Trophoblast cell (in vitro differentiated cells and primary cell): ENCODE measurements at regions not wholly inside any gene's neighbourhood (a gene's known extent, or its start where the extent isn't known, plus 50 kb on each side); places are given as distances from the start of the nearest gene placed in this dataset.

Experiments
- DNase-seq, 2 donors: peaks; one replicate each; pipeline ENCODE4 v3.0.0-alpha.2; 2016
- H2AFZ ChIP-seq: 2 replicates; pipeline ENCODE4 v1.6.1; 2013; ENCODE audit warnings: low read length, moderate library complexity, mild to moderate bottlenecking; ENCODE audit not compliant: insufficient read depth, poor library complexity
- H2AK5ac ChIP-seq: 2 replicates; pipeline ENCODE4 v1.6.1; 2013; ENCODE audit warnings: mild to moderate bottlenecking, low read length
- H2BK120ac ChIP-seq: 2 replicates; pipeline ENCODE4 v1.6.1; 2013; ENCODE audit warnings: low read length, mild to moderate bottlenecking, moderate library complexity; ENCODE audit not compliant: insufficient read depth, poor library complexity
- H2BK12ac ChIP-seq: 2 replicates; pipeline ENCODE4 v1.6.1; 2013; ENCODE audit warnings: mild to moderate bottlenecking, low read length, moderate library complexity
- H2BK5ac ChIP-seq: 2 replicates; pipeline ENCODE4 v1.6.1; 2013; ENCODE audit warnings: low read length, low read depth, moderate library complexity, mild to moderate bottlenecking; ENCODE audit not compliant: poor library complexity
- H3K14ac ChIP-seq: 2 replicates; pipeline ENCODE4 v1.6.1; 2013; ENCODE audit warnings: mild to moderate bottlenecking, low read length
- H3K18ac ChIP-seq: 2 replicates; pipeline ENCODE4 v1.6.1; 2013; ENCODE audit warnings: mild to moderate bottlenecking, low read length
- H3K23ac ChIP-seq: 2 replicates; pipeline ENCODE4 v1.6.1; 2013; ENCODE audit warnings: low read length
- H3K27ac ChIP-seq: 2 replicates; pipeline ENCODE4 v1.5.1; 2013; ENCODE audit warnings: low read depth, mild to moderate bottlenecking, inconsistent platforms, low read length, moderate library complexity
- H3K27me3 ChIP-seq: 2 replicates; pipeline ENCODE4 v1.6.1; 2013; ENCODE audit warnings: inconsistent platforms, mild to moderate bottlenecking, low read length, moderate library complexity; ENCODE audit not compliant: insufficient read depth
- H3K36me3 ChIP-seq, 2 experiments: 1 replicate in 1 of 2; 2 replicates in 1 of 2; pipeline ENCODE4 v1.6.1; 2013; ENCODE audit warnings: low read length in 2 of 2, mild to moderate bottlenecking in 2 of 2, moderate library complexity in 1 of 2; ENCODE audit not compliant: insufficient read depth in 2 of 2, control insufficient read depth in 1 of 2
- H3K4ac ChIP-seq: 2 replicates; pipeline ENCODE4 v1.6.1; 2013; ENCODE audit warnings: low read depth, mild to moderate bottlenecking, low read length, moderate library complexity
- H3K4me1 ChIP-seq, 2 experiments: 1 replicate in 1 of 2; 2 replicates in 1 of 2; pipeline ENCODE4 v1.6.1; 2013; ENCODE audit warnings: low read length in 2 of 2, mild to moderate bottlenecking in 2 of 2, moderate library complexity in 1 of 2; ENCODE audit not compliant: insufficient read depth in 2 of 2, control insufficient read depth in 1 of 2
- H3K4me2 ChIP-seq: 2 replicates; pipeline ENCODE4 v1.6.1; 2013; ENCODE audit warnings: inconsistent platforms, mild to moderate bottlenecking, low read length, moderate library complexity
- H3K4me3 ChIP-seq: 2 replicates; pipeline ENCODE4 v1.5.1; 2013; ENCODE audit warnings: mild to moderate bottlenecking, low read depth, low read length, inconsistent platforms
- H3K79me1 ChIP-seq: one replicate; pipeline ENCODE4 v1.6.1; 2013; ENCODE audit warnings: low read length
- H3K79me2 ChIP-seq: 2 replicates; pipeline ENCODE4 v1.6.1; 2013; ENCODE audit warnings: low read length, mild to moderate bottlenecking; ENCODE audit not compliant: control insufficient read depth, insufficient read depth, poor library complexity
- H3K9ac ChIP-seq: 2 replicates; pipeline ENCODE4 v1.6.1; 2013; ENCODE audit warnings: mild to moderate bottlenecking, low read length
- H3K9me3 ChIP-seq: 2 replicates; pipeline ENCODE4 v1.6.1; 2013; ENCODE audit warnings: low read depth, mild to moderate bottlenecking, control low read depth, inconsistent platforms, low read length; ENCODE audit not compliant: insufficient read depth
- H4K12ac ChIP-seq: 2 replicates; pipeline ENCODE4 v1.6.1; 2013; ENCODE audit warnings: low read depth, mild to moderate bottlenecking, low read length, moderate library complexity
- H4K8ac ChIP-seq: 2 replicates; pipeline ENCODE4 v1.6.1; 2013; ENCODE audit warnings: low read depth, mild to moderate bottlenecking, low read length, moderate library complexity
- H4K91ac ChIP-seq: one replicate; pipeline ENCODE4 v1.6.1; 2013; ENCODE audit warnings: low read depth, mild to moderate bottlenecking, low read length, moderate library complexity
- WGBS: extraction: QIAGEN DNeasy Blood & Tissue Kit; methylation state at CpG from one replicate; pipeline ENCODE4 v1.1.7; 2013; ENCODE audit warnings: missing lambda C conversion rate; ENCODE audit not compliant: insufficient read length, insufficient coverage; ENCODE audit errors: extremely low coverage; 5-methylcytosine and 5-hydroxymethylcytosine counted together

GRCh38 chrX:455673-456072 is 69.0 kb upstream of the PPP2R3B start:
- Histone ChIP-seq H2BK5ac (no peak overlapping the region), H3K14ac (no peak overlapping the region), H4K12ac (no peak overlapping the region), H4K8ac (no peak overlapping the region), H3K18ac (no peak overlapping the region), H3K9ac (no peak overlapping the region), H3K36me3 (no peaks in the 10 kb centered on the region), H3K27me3 (no peaks in the 10 kb centered on the region), H3K4ac (no peak overlapping the region), H2AK5ac (no peak overlapping the region), H3K9me3 (peaks cover 2% of the 10 kb centered on the region), H3K79me2 (no peaks in the 10 kb centered on the region), H3K4me2 (no peak overlapping the region), H3K79me1 (no peaks in the 10 kb centered on the region), H3K27ac (no peak overlapping the region), H2BK120ac (no peak overlapping the region), H2BK12ac (no peak overlapping the region), H4K91ac (no peak overlapping the region), H2AFZ (no peak overlapping the region), H3K23ac (no peak overlapping the region), H3K4me1 (no peaks in the 10 kb centered on the region), H3K4me3 (no peak overlapping the region)
- WGBS = no CpG with 5 or more reads among the region's 9 CpGs
- no peak for DNase-seq

- H2BK5ac ChIP-seq = no peak overlapping the region
- no peak overlapping the region for H2AK5ac ChIP-seq
- no peak overlapping the region for H3K4ac ChIP-seq
- no peak overlapping the region for H3K14ac ChIP-seq
- H4K91ac ChIP-seq = no peak overlapping the region
- no peaks in the 10 kb centered on the region for H3K27me3 ChIP-seq
- H3K4me3 ChIP-seq = no peak overlapping the region
- no peak overlapping the region for H3K27ac ChIP-seq
- H3K4me1 ChIP-seq = no peaks in the 10 kb centered on the region
- no peaks in the 10 kb centered on the region for H3K79me1 ChIP-seq
- H3K18ac ChIP-seq = no peak overlapping the region
- H3K4me2 ChIP-seq = no peak overlapping the region
- H4K8ac ChIP-seq = no peak overlapping the region
- no peak for DNase-seq
- no peak overlapping the region for H2AFZ ChIP-seq
- no peak overlapping the region for H3K9ac ChIP-seq
- no peaks in the 10 kb centered on the region for H3K36me3 ChIP-seq
- no peak overlapping the region for H4K12ac ChIP-seq
- H3K23ac ChIP-seq = no peak overlapping the region
- no peak overlapping the region for H2BK12ac ChIP-seq
- H3K9me3 ChIP-seq = peaks cover 3% of the 10 kb centered on the region
- no peak overlapping the region for H2BK120ac ChIP-seq
- no peaks in the 10 kb centered on the region for H3K79me2 ChIP-seq
These were observed 69.4 kb upstream of the PPP2R3B start for GRCh38 chrX:456146-456545.

- H2BK12ac ChIP-seq = no peak overlapping the region
- H3K4ac ChIP-seq = no peak overlapping the region
- H3K79me1 ChIP-seq = no peaks in the 10 kb centered on the region
- WGBS = no CpG with 5 or more reads among the region's 5 CpGs
- H3K79me2 ChIP-seq = no peaks in the 10 kb centered on the region
- no peak overlapping the region for H2BK5ac ChIP-seq
- H3K4me3 ChIP-seq = no peak overlapping the region
- no peak overlapping the region for H2AK5ac ChIP-seq
- no peak overlapping the region for H3K18ac ChIP-seq
- no peak overlapping the region for H3K27ac ChIP-seq
- no peak overlapping the region for H2AFZ ChIP-seq
- no peak overlapping the region for H3K14ac ChIP-seq
- no peak overlapping the region for H4K91ac ChIP-seq
- no peaks in the 10 kb centered on the region for H3K36me3 ChIP-seq
- H3K4me2 ChIP-seq = no peak overlapping the region
- no peak overlapping the region for H3K23ac ChIP-seq
- H2BK120ac ChIP-seq = no peak overlapping the region
- H4K12ac ChIP-seq = no peak overlapping the region
- H4K8ac ChIP-seq = no peak overlapping the region
- peaks cover 7% of the 10 kb centered on the region for H3K9me3 ChIP-seq
- no peaks in the 10 kb centered on the region for H3K27me3 ChIP-seq
- DNase-seq = no peak
- H3K4me1 ChIP-seq = no peaks in the 10 kb centered on the region
- H3K9ac ChIP-seq = no peak overlapping the region
These were observed 70.0 kb upstream of the PPP2R3B start for GRCh38 chrX:456551-457291.

GRCh38 chrX:457292-457679 is 70.6 kb upstream of the PPP2R3B start:
- no peak overlapping the region for H3K14ac ChIP-seq
- no peak overlapping the region for H3K23ac ChIP-seq
- H3K79me1 ChIP-seq = no peaks in the 10 kb centered on the region
- H3K9me3 ChIP-seq = peaks cover 10% of the 10 kb centered on the region
- H3K18ac ChIP-seq = no peak overlapping the region
- H3K27ac ChIP-seq = no peak overlapping the region
- no peak overlapping the region for H2AFZ ChIP-seq
- no peaks in the 10 kb centered on the region for H3K36me3 ChIP-seq
- no peak for DNase-seq
- no peak overlapping the region for H4K8ac ChIP-seq
- WGBS = 100% methylated on average over 2 of the region's 2 CpGs
- H3K79me2 ChIP-seq = no peaks in the 10 kb centered on the region
- no peak overlapping the region for H3K4ac ChIP-seq
- H3K27me3 ChIP-seq = no peaks in the 10 kb centered on the region
- no peak overlapping the region for H3K4me2 ChIP-seq
- H2BK5ac ChIP-seq = no peak overlapping the region
- H3K4me1 ChIP-seq = no peaks in the 10 kb centered on the region
- no peak overlapping the region for H3K9ac ChIP-seq
- no peak overlapping the region for H2BK120ac ChIP-seq
- no peak overlapping the region for H4K12ac ChIP-seq
- no peak overlapping the region for H2BK12ac ChIP-seq
- no peak overlapping the region for H3K4me3 ChIP-seq
- no peak overlapping the region for H4K91ac ChIP-seq
- no peak overlapping the region for H2AK5ac ChIP-seq
